Prostate gland (tissue), 2 donors: ENCODE measurements at regions not wholly inside any gene's neighbourhood (a gene's known extent, or its start where the extent isn't known, plus 50 kb on each side); places are given as distances from the start of the nearest gene placed in this dataset.

ENCODE experiments used
- CTCF ChIP-seq, 4 experiments: fragments of 200-600 bp in 2 of 4; fragments of 450-650 bp in 2 of 4; sonication (generic) in 2 of 4; IDR thresholded peaks; 1 replicate in 3 of 4; 2 replicates in 1 of 4; pipeline ENCODE4 v1.5.1; 2016 to 2019; ENCODE audit warnings: antibody characterized with exemption in 4 of 4, mild to moderate bottlenecking in 2 of 4, moderate library complexity in 2 of 4
- POLR2AphosphoS5 ChIP-seq: sonication (generic); formaldehyde crosslinking; IDR thresholded peaks from one replicate; pipeline ENCODE4 v1.6.1; 2017; ENCODE audit warnings: antibody characterized with exemption

DNA sequence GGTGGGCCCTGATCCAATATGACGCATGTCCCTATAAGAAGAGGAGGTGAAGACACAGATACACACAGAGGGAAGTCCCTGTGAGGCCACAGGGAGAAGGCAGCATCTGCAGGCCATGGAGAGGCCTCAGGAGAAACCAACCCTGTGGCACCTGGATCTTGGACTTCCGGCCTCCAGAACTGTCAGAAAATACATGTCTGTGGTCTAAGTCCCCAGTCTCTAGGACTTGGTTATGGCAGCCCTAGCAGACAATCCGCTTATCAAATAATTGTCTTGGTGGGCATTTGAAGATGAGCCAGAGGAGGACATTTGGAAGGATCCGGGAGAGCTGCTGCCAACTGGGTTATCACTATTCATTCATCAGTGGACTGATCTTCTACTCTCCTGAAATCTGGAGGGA, 57.6 kb upstream of the FOXQ1 start:
- TF ChIP-seq CTCF (IDR thresholded peaks at IDR 0.05) = no peak
- no peak for TF ChIP-seq POLR2AphosphoS5
